ENCODE measurements at regions not wholly inside any gene's neighbourhood (a gene's known extent, or its start where the extent isn't known, plus 50 kb on each side); places are given as distances from the start of the nearest gene placed in this dataset.

GRCh38 chr5:73254642-73255041, 81.6 kb downstream of the TMEM174 start:
- no peak for FAIRE-seq
- no peak for TF ChIP-seq EZH2 (IDR thresholded peaks at IDR 0.05; ENCODE audit: low read length)
- no peak for TF ChIP-seq CTCF (optimal IDR thresholded peaks at IDR 0.05 in 1 of 3, IDR thresholded peaks at IDR 0.05 in 1 of 3, conservative IDR thresholded peaks at IDR 0.05 in 1 of 3; ENCODE audit: extremely low read depth in 1 of 3, insufficient read depth in 2 of 3, low read length in 3 of 3)
- H3K4me3 ChIP-seq (ENCODE audit: control insufficient read depth in 2 of 3, extremely low read depth in 1 of 3, insufficient read depth in 2 of 3, low read depth in 1 of 3, low read length in 3 of 3): no peak overlapping the region

GRCh38 chr5:73253047-73253660, 80.2 kb downstream of the TMEM174 start:
- Histone ChIP-seq H3K36me3 (ENCODE audit: control insufficient read depth in 2 of 2, extremely low read depth in 1 of 2, insufficient read depth in 2 of 2, low read length in 2 of 2) (no peaks in the 10 kb centered on the region), H3K4me3 (ENCODE audit: control insufficient read depth in 2 of 3, extremely low read depth in 1 of 3, insufficient read depth in 2 of 3, low read depth in 1 of 3, low read length in 3 of 3) (no peak overlapping the region), H3K4me1 (ENCODE audit: control insufficient read depth, extremely low read depth, insufficient read depth, low read length) (peaks cover 8% of the 10 kb centered on the region), H3K9ac (ENCODE audit: control insufficient read depth, extremely low read depth, insufficient read depth, low read length) (no peak overlapping the region), H2AFZ (ENCODE audit: control insufficient read depth, low read length) (no peak overlapping the region), H3K79me2 (ENCODE audit: control insufficient read depth, insufficient read depth, low read length) (no peaks in the 10 kb centered on the region), H4K20me1 (ENCODE audit: control insufficient read depth, extremely low read depth, insufficient read depth, low read length) (no peaks in the 10 kb centered on the region), H3K9me1 (ENCODE audit: control insufficient read depth, extremely low read depth, insufficient read depth, low read length) (no peaks in the 10 kb centered on the region), H3K4me2 (ENCODE audit: control insufficient read depth, extremely low read depth, insufficient read depth, low read depth, low read length) (no peak overlapping the region), H3K9me3 (ENCODE audit: control insufficient read depth, low read depth, low read length) (no peaks in the 10 kb centered on the region), H3K27ac (ENCODE audit: control insufficient read depth, insufficient read depth, low read length) (no peak overlapping the region), H3K27me3 (ENCODE audit: control insufficient read depth, extremely low read depth, insufficient read depth, low read length) (no peaks in the 10 kb centered on the region)
- dilution Hi-C loops (cut with MboI; ENCODE audit: extremely low pct_ligation_motif_present, low sequenced_read_pairs): no loop called here
- DNase-seq (ENCODE audit: low read depth, low spot score) (no peak), FAIRE-seq (peak; percentile 29)
- no peak for TF ChIP-seq EZH2 (IDR thresholded peaks at IDR 0.05; ENCODE audit: low read length)
- TF ChIP-seq CTCF (optimal IDR thresholded peaks at IDR 0.05 in 1 of 3, IDR thresholded peaks at IDR 0.05 in 1 of 3, conservative IDR thresholded peaks at IDR 0.05 in 1 of 3; ENCODE audit: extremely low read depth in 1 of 3, insufficient read depth in 2 of 3, low read length in 3 of 3): no peak

More at GRCh38 chr5:73254642-73255041, 81.6 kb downstream of the TMEM174 start:
- dilution Hi-C loops (cut with MboI; ENCODE audit: extremely low pct_ligation_motif_present, low sequenced_read_pairs): no loop called here
- Histone ChIP-seq H3K27me3 (ENCODE audit: control insufficient read depth, extremely low read depth, insufficient read depth, low read length) (no peaks in the 10 kb centered on the region), H2AFZ (ENCODE audit: control insufficient read depth, low read length) (no peak overlapping the region), H3K27ac (ENCODE audit: control insufficient read depth, insufficient read depth, low read length) (no peak overlapping the region), H3K9ac (ENCODE audit: control insufficient read depth, extremely low read depth, insufficient read depth, low read length) (no peak overlapping the region), H3K36me3 (ENCODE audit: control insufficient read depth in 2 of 2, extremely low read depth in 1 of 2, insufficient read depth in 2 of 2, low read length in 2 of 2) (no peaks in the 10 kb centered on the region), H3K9me1 (ENCODE audit: control insufficient read depth, extremely low read depth, insufficient read depth, low read length) (no peaks in the 10 kb centered on the region), H3K9me3 (ENCODE audit: control insufficient read depth, low read depth, low read length) (no peaks in the 10 kb centered on the region), H4K20me1 (ENCODE audit: control insufficient read depth, extremely low read depth, insufficient read depth, low read length) (no peaks in the 10 kb centered on the region), H3K79me2 (ENCODE audit: control insufficient read depth, insufficient read depth, low read length) (no peaks in the 10 kb centered on the region), H3K4me1 (ENCODE audit: control insufficient read depth, extremely low read depth, insufficient read depth, low read length) (peaks cover 8% of the 10 kb centered on the region), H3K4me2 (ENCODE audit: control insufficient read depth, extremely low read depth, insufficient read depth, low read depth, low read length) (no peak overlapping the region)
- no peak for DNase-seq (ENCODE audit: low read depth, low spot score)
